SK-N-SH (cell line): ENCODE measurements at regions not wholly inside any gene's neighbourhood (a gene's known extent, or its start where the extent isn't known, plus 50 kb on each side); places are given as distances from the start of the nearest gene placed in this dataset.

ENCODE experiments used
- CTCF ChIP-seq: fragments of 200-600 bp; sonication (generic); IDR thresholded peaks from 2 replicates; pipeline ENCODE4 v1.6.1; 2017; ENCODE audit warnings: antibody characterized with exemption, mild to moderate bottlenecking, moderate library complexity
- EP300 ChIP-seq, 2 experiments: IDR thresholded peaks; 2 replicates each; pipeline versions ENCODE4 v1.4.0 to v1.6.1; 2012; ENCODE audit warnings: borderline replicate concordance in 1 of 2, low read depth in 1 of 2, low read length in 1 of 2
- EZH2phosphoT487 ChIP-seq: fragments of 200-600 bp; sonication (generic); IDR thresholded peaks from 2 replicates; pipeline ENCODE4 v1.6.1; 2017; ENCODE audit warnings: low read depth, mixed run types, mild to moderate bottlenecking, antibody characterized with exemption, moderate library complexity, borderline replicate concordance
- FOXM1 ChIP-seq: IDR thresholded peaks from 2 replicates; pipeline ENCODE4 v1.4.0; 2012; ENCODE audit warnings: low read depth, mild to moderate bottlenecking
- GABPA ChIP-seq: IDR thresholded peaks from 2 replicates; pipeline ENCODE4 v1.4.0; 2012; ENCODE audit warnings: low read depth, mild to moderate bottlenecking
- MEF2A ChIP-seq: IDR thresholded peaks from 2 replicates; pipeline ENCODE4 v1.4.0; 2012; ENCODE audit warnings: low read depth, borderline replicate concordance
- POLR2AphosphoS5 ChIP-seq: IDR thresholded peaks from 2 replicates; pipeline ENCODE4 v1.6.1; 2012; ENCODE audit warnings: low read depth, low read length
- RAD21 ChIP-seq: IDR thresholded peaks from 2 replicates; pipeline ENCODE4 v1.6.1; 2012; ENCODE audit warnings: mild to moderate bottlenecking, low read length
- REST ChIP-seq: IDR thresholded peaks from 2 replicates; pipeline ENCODE4 v1.6.1; 2012; ENCODE audit warnings: mild to moderate bottlenecking, low read depth, low read length, moderate library complexity
- RFX5 ChIP-seq: IDR thresholded peaks from 2 replicates; pipeline ENCODE4 v1.6.1; 2012; ENCODE audit warnings: mild to moderate bottlenecking, improper control_type of control experiment, low read length
- SIN3A ChIP-seq: IDR thresholded peaks from 2 replicates; pipeline ENCODE4 v1.6.1; 2012; ENCODE audit warnings: low read depth, mild to moderate bottlenecking, low read length, moderate library complexity, borderline replicate concordance
- YY1 ChIP-seq: IDR thresholded peaks from 2 replicates; pipeline ENCODE4 v1.4.0; 2012; ENCODE audit warnings: low read depth, mild to moderate bottlenecking

- no peak for TF ChIP-seq REST
- TF ChIP-seq GABPA: no peak
- TF ChIP-seq CTCF: no peak
- no peak for TF ChIP-seq YY1
- no peak for TF ChIP-seq EP300 (IDR thresholded peaks at IDR 0.05; ENCODE audit: borderline replicate concordance in 1 of 2, low read depth in 1 of 2, low read length in 1 of 2)
- TF ChIP-seq POLR2AphosphoS5: no peak
- no peak for TF ChIP-seq RFX5
- TF ChIP-seq EZH2phosphoT487: no peak
- no peak for TF ChIP-seq FOXM1
- no peak for TF ChIP-seq MEF2A
- TF ChIP-seq RAD21: no peak
- TF ChIP-seq SIN3A: no peak
Observed at GRCh38 chr4:152117520-152117919, 356.7 kb upstream of the GATB start.
